DMS 273 (cell line): ENCODE measurements at regions not wholly inside any gene's neighbourhood (a gene's known extent, or its start where the extent isn't known, plus 50 kb on each side); places are given as distances from the start of the nearest gene placed in this dataset.
"Not testable (repeated sequence)": the region's sequence is repeated elsewhere in the genome, so short reads cannot be mapped to it uniquely, and the experiment has no call there.

Source experiments
- DNase-seq: peaks from one replicate; lab custom pipeline; 2025; ENCODE audit not compliant: unreplicated experiment; lab: John Stamatoyannopoulos, UW

- DNase-seq, result peak; percentile 60
Observed at GRCh38 chr1:55893155-55893554, 678.0 kb upstream of the USP24 start.

GRCh38 chr1:55888685-55889317 lies 673.6 kb upstream of the USP24 start:
- DNase-seq, result no peak

- no peak for DNase-seq
Observed at GRCh38 chr1:55886856-55887712, 671.9 kb upstream of the USP24 start.

GRCh38 chr1:55885619-55886018 lies 670.5 kb upstream of the USP24 start:
- no peak for DNase-seq

GRCh38 chr1:55882931-55883330 lies 667.8 kb upstream of the USP24 start:
- no peak for DNase-seq

GRCh38 chr1:55879346-55879745 lies 664.2 kb upstream of the USP24 start:
- DNase-seq, result no peak

GRCh38 chr1:55877437-55878232 lies 662.5 kb upstream of the USP24 start:
- DNase-seq, result no peak

- no peak for DNase-seq
Observed at GRCh38 chr1:55876276-55877060, 661.3 kb upstream of the USP24 start.

GRCh38 chr1:55870106-55870505 lies 654.9 kb upstream of the USP24 start:
- no peak for DNase-seq

GRCh38 chr1:55869065-55869464 lies 653.9 kb upstream of the USP24 start:
- peak; percentile 13 for DNase-seq

GRCh38 chr1:55868026-55868425 lies 652.9 kb upstream of the USP24 start:
- DNase-seq, result peak; percentile 27

GRCh38 chr1:55867304-55867843 lies 652.2 kb upstream of the USP24 start:
- no peak for DNase-seq

GRCh38 chr1:55865778-55866177 lies 650.6 kb upstream of the USP24 start:
- DNase-seq, result not testable (repeated sequence)

- DNase-seq, result no peak
Observed at GRCh38 chr1:55864251-55864650, 649.1 kb upstream of the USP24 start.

- no peak for DNase-seq
Observed at GRCh38 chr1:55861676-55862340, 646.6 kb upstream of the USP24 start.

GRCh38 chr1:55860798-55861519 lies 645.8 kb upstream of the USP24 start:
- no peak for DNase-seq

GRCh38 chr1:55860326-55860725 lies 645.2 kb upstream of the USP24 start:
- no peak for DNase-seq

- DNase-seq, result no peak
Observed at GRCh38 chr1:55854911-55855310, 639.7 kb upstream of the USP24 start.

GRCh38 chr1:55848906-55849305 lies 633.7 kb upstream of the USP24 start:
- peak; percentile 45 for DNase-seq
